ENCODE measurements at regions not wholly inside any gene's neighbourhood (a gene's known extent, or its start where the extent isn't known, plus 50 kb on each side); places are given as distances from the start of the nearest gene placed in this dataset.

- TF ChIP-seq, protein P1, sequence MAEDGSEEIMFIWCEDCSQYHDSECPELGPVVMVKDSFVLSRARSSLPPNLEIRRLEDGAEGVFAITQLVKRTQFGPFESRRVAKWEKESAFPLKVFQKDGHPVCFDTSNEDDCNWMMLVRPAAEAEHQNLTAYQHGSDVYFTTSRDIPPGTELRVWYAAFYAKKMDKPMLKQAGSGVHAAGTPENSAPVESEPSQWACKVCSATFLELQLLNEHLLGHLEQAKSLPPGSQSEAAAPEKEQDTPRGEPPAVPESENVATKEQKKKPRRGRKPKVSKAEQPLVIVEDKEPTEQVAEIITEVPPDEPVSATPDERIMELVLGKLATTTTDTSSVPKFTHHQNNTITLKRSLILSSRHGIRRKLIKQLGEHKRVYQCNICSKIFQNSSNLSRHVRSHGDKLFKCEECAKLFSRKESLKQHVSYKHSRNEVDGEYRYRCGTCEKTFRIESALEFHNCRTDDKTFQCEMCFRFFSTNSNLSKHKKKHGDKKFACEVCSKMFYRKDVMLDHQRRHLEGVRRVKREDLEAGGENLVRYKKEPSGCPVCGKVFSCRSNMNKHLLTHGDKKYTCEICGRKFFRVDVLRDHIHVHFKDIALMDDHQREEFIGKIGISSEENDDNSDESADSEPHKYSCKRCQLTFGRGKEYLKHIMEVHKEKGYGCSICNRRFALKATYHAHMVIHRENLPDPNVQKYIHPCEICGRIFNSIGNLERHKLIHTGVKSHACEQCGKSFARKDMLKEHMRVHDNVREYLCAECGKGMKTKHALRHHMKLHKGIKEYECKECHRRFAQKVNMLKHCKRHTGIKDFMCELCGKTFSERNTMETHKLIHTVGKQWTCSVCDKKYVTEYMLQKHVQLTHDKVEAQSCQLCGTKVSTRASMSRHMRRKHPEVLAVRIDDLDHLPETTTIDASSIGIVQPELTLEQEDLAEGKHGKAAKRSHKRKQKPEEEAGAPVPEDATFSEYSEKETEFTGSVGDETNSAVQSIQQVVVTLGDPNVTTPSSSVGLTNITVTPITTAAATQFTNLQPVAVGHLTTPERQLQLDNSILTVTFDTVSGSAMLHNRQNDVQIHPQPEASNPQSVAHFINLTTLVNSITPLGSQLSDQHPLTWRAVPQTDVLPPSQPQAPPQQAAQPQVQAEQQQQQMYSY (CRISPR knock-in tag; IDR thresholded peaks at IDR 0.05), result no peak
These were observed 55.1 kb upstream of the S1PR3 start (continued) for GRCh38 chr9:88936132-88936531.

GRCh38 chr9:88936668-88937067, 54.6 kb upstream of the S1PR3 start:
- ATAC-seq (no peak), DNase-seq (ENCODE audit: low read depth, low spot score) (no peak), FAIRE-seq (no peak)
- 35% methylated on average over 4 of the region's 5 CpGs for WGBS (ENCODE audit: insufficient coverage, insufficient replicate concordance, low lambda C conversion rate, missing lambda C conversion rate)
- ChIA-PET POLR2A (no interaction called here), SMC1A (ENCODE audit: uncharacterized antibody, unreplicated experiment) (no interaction called here), RAD21 (ENCODE audit: unreplicated experiment) (no interaction called here), CTCF (no interaction called here)
- Histone ChIP-seq H3K4me1 (ENCODE audit: control insufficient read depth, insufficient read depth, low read length) (no peaks in the 10 kb centered on the region), H3K79me2 (ENCODE audit: control insufficient read depth, insufficient read depth, low read length) (no peaks in the 10 kb centered on the region), H3K9me3 (replicated peaks; ENCODE audit: control insufficient read depth, insufficient read depth, low read length) (no peaks in the 10 kb centered on the region), H3K4me3 (no peak overlapping the region), H3K27ac (ENCODE audit: control insufficient read depth, insufficient read depth) (no peak overlapping the region), H4K20me1 (ENCODE audit: control insufficient read depth, insufficient read depth) (no peaks in the 10 kb centered on the region), H2AFZ (ENCODE audit: control insufficient read depth, low read depth, low read length) (no peak overlapping the region), H3K9ac (ENCODE audit: control insufficient read depth, insufficient read depth, low read length) (no peak overlapping the region), H3K36me3 (ENCODE audit: control insufficient read depth in 2 of 2, insufficient read depth in 2 of 2, low read length in 1 of 2) (no peaks in the 10 kb centered on the region), H3K4me2 (ENCODE audit: control insufficient read depth, insufficient read depth) (no peak overlapping the region), H3K27me3 (replicated peaks in 1 of 2; ENCODE audit: control insufficient read depth in 2 of 2, insufficient read depth in 2 of 2, low read length in 1 of 2) (no peaks in the 10 kb centered on the region)
- no TSS peak for BruUV-seq (replicated peaks)
- TF ChIP-seq FOXK2 (IDR thresholded peaks at IDR 0.05) (no peak), ZNF24 (IDR thresholded peaks at IDR 0.05) (no peak), USF2 (IDR thresholded peaks at IDR 0.05; ENCODE audit: borderline replicate concordance, low read depth, low read length) (no peak), STAT3 (IDR thresholded peaks at IDR 0.05; ENCODE audit: low read depth, low read length) (no peak), TARDBP (IDR thresholded peaks at IDR 0.05; ENCODE audit: borderline replicate concordance) (no peak), MEF2B (IDR thresholded peaks at IDR 0.05; ENCODE audit: partially characterized antibody, poor library complexity, severe bottlenecking) (no peak), NRF1 (conservative IDR thresholded peaks at IDR 0.05; ENCODE audit: low read depth, low read length) (no peak), YY1 (IDR thresholded peaks at IDR 0.05; ENCODE audit: low read depth, low read length) (no peak), KLF5 (IDR thresholded peaks at IDR 0.05; ENCODE audit: partially characterized antibody) (no peak), WRNIP1 (IDR thresholded peaks at IDR 0.05; ENCODE audit: borderline replicate concordance, low read depth, low read length) (no peak), ETV6 (conservative IDR thresholded peaks at IDR 0.05 in 1 of 2, IDR thresholded peaks at IDR 0.05 in 1 of 2; ENCODE audit: borderline replicate concordance in 1 of 2, low read depth in 1 of 2) (no peak), NR2C2 (IDR thresholded peaks at IDR 0.05; ENCODE audit: borderline replicate concordance, control insufficient read depth, insufficient read length, low read depth) (no peak)
- TF ChIP-seq, protein P2, sequence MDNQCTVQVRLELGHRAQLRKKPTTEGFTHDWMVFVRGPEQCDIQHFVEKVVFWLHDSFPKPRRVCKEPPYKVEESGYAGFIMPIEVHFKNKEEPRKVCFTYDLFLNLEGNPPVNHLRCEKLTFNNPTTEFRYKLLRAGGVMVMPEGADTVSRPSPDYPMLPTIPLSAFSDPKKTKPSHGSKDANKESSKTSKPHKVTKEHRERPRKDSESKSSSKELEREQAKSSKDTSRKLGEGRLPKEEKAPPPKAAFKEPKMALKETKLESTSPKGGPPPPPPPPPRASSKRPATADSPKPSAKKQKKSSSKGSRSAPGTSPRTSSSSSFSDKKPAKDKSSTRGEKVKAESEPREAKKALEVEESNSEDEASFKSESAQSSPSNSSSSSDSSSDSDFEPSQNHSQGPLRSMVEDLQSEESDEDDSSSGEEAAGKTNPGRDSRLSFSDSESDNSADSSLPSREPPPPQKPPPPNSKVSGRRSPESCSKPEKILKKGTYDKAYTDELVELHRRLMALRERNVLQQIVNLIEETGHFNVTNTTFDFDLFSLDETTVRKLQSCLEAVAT (IDR thresholded peaks at IDR 0.05), result no peak
- TF ChIP-seq, protein P3, sequence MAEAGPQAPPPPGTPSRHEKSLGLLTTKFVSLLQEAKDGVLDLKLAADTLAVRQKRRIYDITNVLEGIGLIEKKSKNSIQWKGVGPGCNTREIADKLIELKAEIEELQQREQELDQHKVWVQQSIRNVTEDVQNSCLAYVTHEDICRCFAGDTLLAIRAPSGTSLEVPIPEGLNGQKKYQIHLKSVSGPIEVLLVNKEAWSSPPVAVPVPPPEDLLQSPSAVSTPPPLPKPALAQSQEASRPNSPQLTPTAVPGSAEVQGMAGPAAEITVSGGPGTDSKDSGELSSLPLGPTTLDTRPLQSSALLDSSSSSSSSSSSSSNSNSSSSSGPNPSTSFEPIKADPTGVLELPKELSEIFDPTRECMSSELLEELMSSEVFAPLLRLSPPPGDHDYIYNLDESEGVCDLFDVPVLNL (IDR thresholded peaks at IDR 0.05; ENCODE audit: low read depth, low read length), result no peak
- in situ Hi-C loops (cut with MboI), result no loop called here
- intact Hi-C loops (cut with micrococcal nuclease; ENCODE audit: unreplicated experiment), result no loop called here
